Activated CD4-positive, alpha-beta T cell treated with anti-CD3 and anti-CD28 coated beads, Interleukin-2, amount 10 ng/mL, durations not matched to agents 7 days and 5 days (primary cell): ENCODE measurements at regions not wholly inside any gene's neighbourhood (a gene's known extent, or its start where the extent isn't known, plus 50 kb on each side); places are given as distances from the start of the nearest gene placed in this dataset.

Source experiments
- CTCF ChIA-PET: fragments of 350-600 bp; sonication (Branson Sonifier 250); formaldehyde crosslinking; loops from one replicate; lab custom pipeline; 2021; ENCODE audit warnings: antibody characterized with exemption; lab: Charles Lee
- POLR2A ChIA-PET: fragments of 350-600 bp; sonication (Branson Sonifier 250); formaldehyde crosslinking; loops from one replicate; lab custom pipeline; 2021; ENCODE audit warnings: antibody characterized with exemption; lab: Charles Lee
- DNase-seq: peaks from one replicate; pipeline ENCODE4 v3.0.0-alpha.2; 2020
- H3K27ac Mint-ChIP-seq: one replicate; pipeline ENCODE4 v1.8.0; 2021; ENCODE audit warnings: mild to moderate bottlenecking, moderate library complexity, mixed read lengths
- H3K27me3 Mint-ChIP-seq: one replicate; pipeline ENCODE4 v1.8.0; 2021; ENCODE audit warnings: mixed read lengths
- H3K36me3 Mint-ChIP-seq: one replicate; pipeline ENCODE4 v1.8.0; 2021; ENCODE audit warnings: low read depth, mixed read lengths
- H3K4me1 Mint-ChIP-seq: one replicate; pipeline ENCODE4 v1.8.0; 2021; ENCODE audit warnings: mixed read lengths
- H3K4me3 Mint-ChIP-seq: one replicate; pipeline ENCODE4 v1.8.0; 2021; ENCODE audit warnings: mild to moderate bottlenecking, moderate library complexity, mixed read lengths
- H3K9me3 Mint-ChIP-seq: one replicate; pipeline ENCODE4 v1.8.0; 2021; ENCODE audit warnings: mixed read lengths

GRCh38 chr4:125992891-125993290 lies 678.1 kb downstream of the FAT4 start:
- no peaks in the 10 kb centered on the region for H3K27me3 Mint-ChIP-seq
- no peaks in the 10 kb centered on the region for H3K36me3 Mint-ChIP-seq
- H3K27ac Mint-ChIP-seq = no peak overlapping the region
- ChIA-PET CTCF (no interaction called here), POLR2A (no interaction called here)
- H3K4me3 Mint-ChIP-seq = no peak overlapping the region
- H3K4me1 Mint-ChIP-seq = no peaks in the 10 kb centered on the region
- no peaks in the 10 kb centered on the region for H3K9me3 Mint-ChIP-seq
- DNase-seq = no peak

- CTCF ChIA-PET = no interaction called here
- no peaks in the 10 kb centered on the region for H3K36me3 Mint-ChIP-seq
Observed at GRCh38 chr4:125994024-125994423, 679.3 kb downstream of the FAT4 start.

GRCh38 chr4:125994430-125994829 lies 679.7 kb downstream of the FAT4 start:
- no peaks in the 10 kb centered on the region for H3K4me1 Mint-ChIP-seq
- ChIA-PET POLR2A (no interaction called here), CTCF (no interaction called here)
- DNase-seq = no peak
- no peaks in the 10 kb centered on the region for H3K9me3 Mint-ChIP-seq
- H3K27me3 Mint-ChIP-seq = no peaks in the 10 kb centered on the region
- no peak overlapping the region for H3K27ac Mint-ChIP-seq
- no peak overlapping the region for H3K4me3 Mint-ChIP-seq
- no peaks in the 10 kb centered on the region for H3K36me3 Mint-ChIP-seq

More at GRCh38 chr4:125994024-125994423, 679.3 kb downstream of the FAT4 start:
- H3K4me1 Mint-ChIP-seq = no peaks in the 10 kb centered on the region
- no peaks in the 10 kb centered on the region for H3K27me3 Mint-ChIP-seq
- H3K27ac Mint-ChIP-seq = no peak overlapping the region
- no peaks in the 10 kb centered on the region for H3K9me3 Mint-ChIP-seq
- no peak overlapping the region for H3K4me3 Mint-ChIP-seq
- no peak for DNase-seq
- POLR2A ChIA-PET = no interaction called here

GRCh38 chr4:126004941-126005340 lies 690.2 kb downstream of the FAT4 start:
- no peak overlapping the region for H3K4me3 Mint-ChIP-seq
- H3K27me3 Mint-ChIP-seq = no peaks in the 10 kb centered on the region
- no peaks in the 10 kb centered on the region for H3K36me3 Mint-ChIP-seq
- no peak for DNase-seq
- peaks cover 5% of the 10 kb centered on the region for H3K9me3 Mint-ChIP-seq
- no peak overlapping the region for H3K27ac Mint-ChIP-seq
- H3K4me1 Mint-ChIP-seq = no peaks in the 10 kb centered on the region
- ChIA-PET CTCF (no interaction called here), POLR2A (no interaction called here)

DNA sequence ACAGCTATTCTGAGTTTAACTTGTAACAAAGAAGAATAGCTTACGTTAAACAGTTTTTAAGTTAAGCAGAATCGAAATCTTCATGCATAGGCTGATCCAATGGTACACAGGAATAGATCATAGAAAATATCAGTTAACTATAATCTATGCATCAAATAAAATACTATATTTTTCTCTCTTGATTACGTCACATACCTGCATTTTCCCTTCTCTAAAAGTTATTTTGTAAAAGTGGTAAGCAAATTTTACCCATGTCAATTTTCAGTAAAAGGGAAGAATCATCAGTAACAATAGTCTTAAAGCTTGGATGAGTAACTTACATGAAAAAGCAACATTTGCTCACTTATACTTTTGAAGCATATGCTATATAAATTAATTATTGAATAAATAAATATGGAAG lies 692.4 kb downstream of the FAT4 start:
- POLR2A ChIA-PET = no interaction called here
- Mint-ChIP-seq H3K27me3 (no peaks in the 10 kb centered on the region), H3K36me3 (no peaks in the 10 kb centered on the region), H3K4me3 (no peak overlapping the region), H3K4me1 (no peaks in the 10 kb centered on the region), H3K27ac (no peak overlapping the region), H3K9me3 (peaks cover 10% of the 10 kb centered on the region)
- no peak for DNase-seq
- CTCF ChIA-PET = no interaction called here

DNA sequence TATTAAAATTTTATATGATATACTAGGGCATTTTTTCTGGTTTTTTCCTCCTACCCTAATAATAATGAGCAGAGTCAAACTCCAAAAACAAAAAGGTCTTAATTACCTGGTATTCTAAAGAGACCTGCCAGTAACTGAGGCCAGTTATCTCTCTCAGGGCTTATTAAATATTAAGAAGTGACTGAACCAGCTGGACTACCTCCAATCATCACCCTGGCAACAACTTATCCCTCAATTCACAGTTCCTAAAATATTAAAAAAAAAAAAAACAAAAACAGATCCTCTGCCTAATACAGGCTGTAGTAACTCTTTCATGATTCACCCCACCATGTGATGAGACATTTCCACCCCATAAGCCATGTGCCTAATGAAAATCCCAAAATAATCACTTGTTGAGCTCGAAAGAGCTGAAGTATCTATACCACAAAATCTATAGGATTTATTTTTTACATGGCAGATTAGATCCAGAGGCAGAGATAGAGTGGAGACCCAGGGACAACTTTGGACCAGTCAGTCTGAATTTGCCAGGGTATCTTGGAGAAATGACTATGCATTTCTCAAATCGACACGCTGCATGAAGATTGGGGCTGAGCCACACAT lies 698.0 kb downstream of the FAT4 start:
- Mint-ChIP-seq H3K36me3 (no peaks in the 10 kb centered on the region), H3K27me3 (no peaks in the 10 kb centered on the region), H3K4me1 (no peaks in the 10 kb centered on the region)

DNA sequence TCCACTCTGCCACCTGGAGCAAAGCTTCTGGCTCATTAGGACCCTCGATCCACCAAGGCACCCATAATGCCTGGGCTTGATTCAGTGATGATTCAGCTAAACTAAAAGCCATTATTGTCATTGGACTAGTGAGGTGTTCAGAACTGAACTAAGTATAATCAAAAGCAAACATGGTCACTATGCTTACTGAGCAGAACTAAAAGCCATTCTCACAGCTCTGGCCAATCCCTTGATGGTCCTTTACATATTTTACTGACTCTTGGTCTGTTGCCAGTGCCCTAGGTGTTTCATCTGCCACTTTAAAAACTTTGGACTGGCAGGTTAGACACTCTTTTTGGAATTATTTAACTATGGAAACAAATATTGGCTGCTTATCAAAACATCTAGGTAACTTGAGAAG lies 703.5 kb downstream of the FAT4 start:
- no peak for DNase-seq
- no peak overlapping the region for H3K4me3 Mint-ChIP-seq
- ChIA-PET CTCF (no interaction called here), POLR2A (no interaction called here)
- H3K27me3 Mint-ChIP-seq = no peaks in the 10 kb centered on the region
- no peak overlapping the region for H3K27ac Mint-ChIP-seq
- H3K9me3 Mint-ChIP-seq = peaks cover 2% of the 10 kb centered on the region
- no peaks in the 10 kb centered on the region for H3K4me1 Mint-ChIP-seq
- no peaks in the 10 kb centered on the region for H3K36me3 Mint-ChIP-seq

More for the DNA sequence above, 698.0 kb downstream of the FAT4 start:
- Mint-ChIP-seq H3K27ac (no peak overlapping the region), H3K4me3 (no peak overlapping the region), H3K9me3 (peaks cover 9% of the 10 kb centered on the region)
- CTCF ChIA-PET = no interaction called here
- DNase-seq = no peak
- POLR2A ChIA-PET = no interaction called here

DNA sequence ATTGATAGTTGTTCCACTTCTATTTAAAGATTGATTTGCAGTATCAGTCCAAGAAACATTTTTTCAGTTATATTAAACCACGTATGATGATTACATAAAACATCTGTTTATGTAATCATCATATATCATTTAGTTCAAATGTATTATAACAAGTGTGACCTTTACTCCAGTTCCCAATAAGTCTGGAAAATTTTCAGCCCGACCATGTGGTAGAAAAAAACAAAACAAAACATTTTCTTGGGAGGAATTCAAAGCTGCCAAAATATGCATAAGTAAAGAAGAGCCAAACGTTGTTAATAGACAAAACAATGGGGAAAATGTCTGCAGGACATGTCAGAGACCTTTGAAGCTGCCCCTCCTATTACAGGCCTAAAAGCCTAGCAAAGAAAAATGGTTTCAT lies 709.1 kb downstream of the FAT4 start:
- H3K27me3 Mint-ChIP-seq = no peaks in the 10 kb centered on the region
- no peak overlapping the region for H3K4me3 Mint-ChIP-seq
- no peaks in the 10 kb centered on the region for H3K36me3 Mint-ChIP-seq
- no peaks in the 10 kb centered on the region for H3K4me1 Mint-ChIP-seq
- CTCF ChIA-PET = no interaction called here
- no peak overlapping the region for H3K27ac Mint-ChIP-seq
- peaks cover 3% of the 10 kb centered on the region for H3K9me3 Mint-ChIP-seq
- no peak for DNase-seq
- POLR2A ChIA-PET = no interaction called here

DNA sequence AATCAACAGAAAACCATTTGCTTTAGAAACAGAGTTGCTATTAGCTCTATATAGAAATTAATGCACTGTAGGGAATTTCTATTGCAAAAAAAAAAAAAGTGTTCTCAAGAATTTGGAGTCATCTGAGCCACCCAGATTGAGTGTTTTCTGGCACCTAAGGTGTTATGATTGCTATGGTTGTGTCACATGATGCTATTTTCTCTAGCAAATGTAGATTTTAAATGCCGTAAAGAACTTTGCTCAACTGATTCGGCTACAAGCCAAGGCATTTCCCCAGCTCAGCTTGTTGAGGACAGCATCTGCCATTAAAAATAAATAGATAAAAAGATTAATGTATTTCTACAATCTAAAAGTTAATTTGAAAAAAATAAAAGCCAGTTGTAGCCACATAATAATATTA lies 712.8 kb downstream of the FAT4 start:
- H3K4me1 Mint-ChIP-seq = no peaks in the 10 kb centered on the region
- peaks cover 3% of the 10 kb centered on the region for H3K9me3 Mint-ChIP-seq
- DNase-seq = no peak
- no peak overlapping the region for H3K4me3 Mint-ChIP-seq
- H3K27ac Mint-ChIP-seq = no peak overlapping the region
- no peaks in the 10 kb centered on the region for H3K27me3 Mint-ChIP-seq
- CTCF ChIA-PET = no interaction called here
- no peaks in the 10 kb centered on the region for H3K36me3 Mint-ChIP-seq
- POLR2A ChIA-PET = no interaction called here

- Mint-ChIP-seq H3K4me3 (no peak overlapping the region), H3K36me3 (no peaks in the 10 kb centered on the region), H3K27me3 (no peaks in the 10 kb centered on the region), H3K4me1 (no peaks in the 10 kb centered on the region), H3K27ac (no peak overlapping the region), H3K9me3 (peaks cover 3% of the 10 kb centered on the region)
- no peak for DNase-seq
- ChIA-PET POLR2A (no interaction called here), CTCF (no interaction called here)
Observed at GRCh38 chr4:126028876-126029275, 714.1 kb downstream of the FAT4 start.

GRCh38 chr4:126037231-126037630 lies 722.5 kb downstream of the FAT4 start:
- Mint-ChIP-seq H3K36me3 (no peaks in the 10 kb centered on the region), H3K27me3 (no peaks in the 10 kb centered on the region), H3K4me3 (no peak overlapping the region), H3K9me3 (no peaks in the 10 kb centered on the region), H3K27ac (no peak overlapping the region), H3K4me1 (no peaks in the 10 kb centered on the region)
- DNase-seq = no peak
- ChIA-PET CTCF (no interaction called here), POLR2A (no interaction called here)

DNA sequence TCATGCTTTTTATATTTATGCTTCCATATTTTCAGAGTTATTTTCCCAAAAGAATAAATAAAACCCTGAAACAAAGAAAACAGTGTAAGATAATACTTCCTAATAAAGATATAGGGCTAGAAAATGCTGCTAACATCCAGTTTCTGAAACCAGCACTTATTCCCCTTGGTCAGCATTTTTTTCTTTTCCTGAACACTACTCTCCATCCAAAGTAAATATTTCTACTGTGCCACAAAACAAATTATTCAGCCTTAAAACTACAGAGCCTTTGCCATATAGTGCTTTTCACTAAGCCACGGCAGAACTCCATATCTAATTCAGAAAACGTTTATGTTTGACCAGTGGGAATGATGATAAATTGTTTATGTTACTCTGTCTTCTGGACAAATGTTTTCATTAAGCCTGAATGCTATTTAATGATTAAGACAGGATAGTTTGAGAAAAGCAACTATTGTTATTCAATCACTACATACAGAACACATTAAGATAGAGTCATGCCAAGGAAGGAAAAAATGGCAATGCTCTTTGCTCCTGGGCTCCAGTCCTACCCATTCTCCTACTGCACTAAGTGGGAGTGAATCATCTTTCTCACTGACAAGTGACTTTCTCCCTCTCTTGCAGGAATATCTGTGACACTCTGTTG lies 723.9 kb downstream of the FAT4 start:
- ChIA-PET POLR2A (no interaction called here), CTCF (no interaction called here)
- Mint-ChIP-seq H3K36me3 (no peaks in the 10 kb centered on the region), H3K27me3 (no peaks in the 10 kb centered on the region), H3K4me1 (no peaks in the 10 kb centered on the region), H3K27ac (no peak overlapping the region), H3K9me3 (no peaks in the 10 kb centered on the region), H3K4me3 (no peak overlapping the region)
- DNase-seq = no peak

- H3K27me3 Mint-ChIP-seq = no peaks in the 10 kb centered on the region
- DNase-seq = no peak
- ChIA-PET CTCF (no interaction called here), POLR2A (no interaction called here)
- H3K9me3 Mint-ChIP-seq = no peaks in the 10 kb centered on the region
- H3K27ac Mint-ChIP-seq = no peak overlapping the region
- H3K4me3 Mint-ChIP-seq = no peak overlapping the region
- no peaks in the 10 kb centered on the region for H3K4me1 Mint-ChIP-seq
- H3K36me3 Mint-ChIP-seq = no peaks in the 10 kb centered on the region
Observed at GRCh38 chr4:126046081-126046614, 731.4 kb downstream of the FAT4 start.

DNA sequence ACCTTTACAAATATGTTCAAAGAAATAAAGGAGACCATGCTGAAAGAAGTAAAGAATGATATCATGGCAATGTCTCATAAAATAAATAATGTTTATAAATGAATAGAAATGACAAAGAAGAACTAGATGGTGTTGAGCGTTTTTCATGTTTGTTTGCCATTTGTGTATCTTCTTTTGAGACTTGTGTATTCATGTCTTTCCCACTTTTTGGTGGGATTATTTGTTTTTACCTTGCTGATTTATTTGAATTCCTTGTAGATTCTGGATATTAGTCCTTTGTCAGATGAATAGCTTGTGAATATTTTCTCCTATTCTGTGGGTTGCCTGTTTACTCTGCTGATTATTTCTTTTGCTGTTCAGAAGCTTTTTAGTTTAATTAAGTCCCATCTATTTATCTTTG lies 732.4 kb downstream of the FAT4 start:
- ChIA-PET CTCF (no interaction called here), POLR2A (no interaction called here)
- Mint-ChIP-seq H3K4me1 (no peaks in the 10 kb centered on the region), H3K27ac (no peak overlapping the region), H3K27me3 (no peaks in the 10 kb centered on the region), H3K36me3 (no peaks in the 10 kb centered on the region), H3K9me3 (no peaks in the 10 kb centered on the region), H3K4me3 (no peak overlapping the region)
- DNase-seq = no peak
